WTC11 (cell line): ENCODE measurements at regions not wholly inside any gene's neighbourhood (a gene's known extent, or its start where the extent isn't known, plus 50 kb on each side); places are given as distances from the start of the nearest gene placed in this dataset.

Experiments used
- ATAC-seq: fragments of 200-7000 bp; cut with Tn5 transposase; 2 replicates; pipeline ENCODE4 v1.10.0; 2021; ENCODE audit warnings: mild to moderate bottlenecking, moderate library complexity
- CTCF ChIA-PET: fragments of 300-600 bp; sonication (Branson Sonifier 250); formaldehyde crosslinking; loops from one replicate; lab custom pipeline; 2021; ENCODE audit warnings: antibody characterized with exemption; lab: Charles Lee
- POLR2A ChIA-PET: fragments of 350-600 bp; sonication (Branson Sonifier 250); formaldehyde crosslinking; loops from one replicate; lab custom pipeline; 2021; ENCODE audit warnings: antibody characterized with exemption; lab: Charles Lee
- DNase-seq: peaks from one replicate; pipeline ENCODE4 v3.0.0; 2021; ENCODE audit warnings: low spot score
- H3K27ac Mint-ChIP-seq: 2 replicates; pipeline ENCODE4 v1.8.0; 2021; ENCODE audit warnings: mixed read lengths
- H3K27me3 Mint-ChIP-seq: 2 replicates; pipeline ENCODE4 v1.8.0; 2021; ENCODE audit warnings: low read depth, mild to moderate bottlenecking, moderate library complexity, mixed read lengths
- H3K36me3 Mint-ChIP-seq: 2 replicates; pipeline ENCODE4 v1.8.0; 2021; ENCODE audit warnings: mixed read lengths
- H3K4me1 Mint-ChIP-seq: 2 replicates; pipeline ENCODE4 v1.8.0; 2022; ENCODE audit warnings: mixed read lengths
- H3K4me3 Mint-ChIP-seq: 2 replicates; pipeline ENCODE4 v1.8.0; 2021; ENCODE audit warnings: mild to moderate bottlenecking, moderate library complexity, mixed read lengths
- H3K9me3 Mint-ChIP-seq: 2 replicates; pipeline ENCODE4 v1.8.0; 2021; ENCODE audit warnings: mixed read lengths
- ATF2 ChIP-seq: sonication (generic); formaldehyde crosslinking; IDR thresholded peaks from 2 replicates; pipeline ENCODE4 v1.8.1; 2022; ENCODE audit warnings: low read depth, missing genetic modification reagents, borderline replicate concordance
- E2F5 ChIP-seq: sonication (generic); formaldehyde crosslinking; IDR thresholded peaks from 2 replicates; pipeline ENCODE4 v1.8.1; 2022; ENCODE audit warnings: mild to moderate bottlenecking, moderate library complexity, missing genetic modification reagents
- EMX1 ChIP-seq: fragments of 250-450 bp; sonication (Bioruptor Pico); IDR thresholded peaks from 2 replicates; pipeline ENCODE4 v1.8.0; 2021; ENCODE audit warnings: mild to moderate bottlenecking
- FOXP1 ChIP-seq: sonication (generic); formaldehyde crosslinking; IDR thresholded peaks from 2 replicates; pipeline ENCODE4 v1.8.0; 2022; ENCODE audit warnings: missing genetic modification reagents, mild to moderate bottlenecking, moderate library complexity, borderline replicate concordance
- JAZF1 ChIP-seq: fragments of 250-450 bp; sonication (Bioruptor Pico); IDR thresholded peaks from 2 replicates; pipeline ENCODE4 v1.9.0; 2021; ENCODE audit warnings: moderate library complexity, mild to moderate bottlenecking, inconsistent platforms
- RORB ChIP-seq: fragments of 250-450 bp; sonication (Bioruptor Pico); IDR thresholded peaks from 2 replicates; pipeline ENCODE4 v1.9.0; 2021; ENCODE audit warnings: mild to moderate bottlenecking
- TEAD4 ChIP-seq: sonication (generic); formaldehyde crosslinking; IDR thresholded peaks from 2 replicates; pipeline ENCODE4 v1.8.0; 2022; ENCODE audit warnings: mild to moderate bottlenecking, missing genetic modification reagents
- TP53 ChIP-seq: sonication (generic); formaldehyde crosslinking; IDR thresholded peaks from 2 replicates; pipeline ENCODE4 v1.8.1; 2023; ENCODE audit warnings: mild to moderate bottlenecking, missing genetic modification reagents
- USF1 ChIP-seq: sonication (generic); formaldehyde crosslinking; IDR thresholded peaks from 2 replicates; pipeline ENCODE4 v1.8.0; 2022; ENCODE audit warnings: mild to moderate bottlenecking, missing genetic modification reagents
- ZBTB43 ChIP-seq: sonication (generic); formaldehyde crosslinking; IDR thresholded peaks from 2 replicates; pipeline ENCODE4 v1.8.1; 2023; ENCODE audit warnings: mild to moderate bottlenecking, missing genetic modification reagents
- ZMAT4 ChIP-seq: fragments of 250-450 bp; sonication (Bioruptor Pico); IDR thresholded peaks from 2 replicates; pipeline ENCODE4 v1.9.0; 2021; ENCODE audit warnings: mild to moderate bottlenecking
- ZNF121 ChIP-seq: sonication (generic); formaldehyde crosslinking; IDR thresholded peaks from 2 replicates; pipeline ENCODE4 v1.8.0; 2023; ENCODE audit warnings: missing genetic modification reagents
- ZNF232 ChIP-seq: sonication (generic); formaldehyde crosslinking; IDR thresholded peaks from 2 replicates; pipeline ENCODE4 v1.8.0; 2022; ENCODE audit warnings: mild to moderate bottlenecking, missing genetic modification reagents
- ZNF317 ChIP-seq: sonication (generic); formaldehyde crosslinking; IDR thresholded peaks from 2 replicates; pipeline ENCODE4 v1.8.1; 2023; ENCODE audit warnings: low read depth, mild to moderate bottlenecking, moderate library complexity, missing genetic modification reagents, borderline replicate concordance
- ZNF416 ChIP-seq: fragments of 250-450 bp; sonication (Bioruptor Pico); IDR thresholded peaks from 2 replicates; pipeline ENCODE4 v1.9.0; 2021; ENCODE audit warnings: mild to moderate bottlenecking, inconsistent platforms
- TF ChIP-seq, protein P1 (sequence below): sonication (generic); formaldehyde crosslinking; IDR thresholded peaks from 2 replicates; pipeline ENCODE4 v1.8.1; 2023; ENCODE audit warnings: mild to moderate bottlenecking, missing genetic modification reagents, borderline replicate concordance
- TF ChIP-seq, protein P2 (sequence below): fragments of 250-450 bp; sonication (Bioruptor Pico); IDR thresholded peaks from 2 replicates; pipeline ENCODE4 v1.9.0; 2021; ENCODE audit warnings: mild to moderate bottlenecking, borderline replicate concordance
- TF ChIP-seq, protein P3 (sequence below): sonication (generic); formaldehyde crosslinking; IDR thresholded peaks from 2 replicates; pipeline ENCODE4 v1.8.1; 2023; ENCODE audit warnings: mild to moderate bottlenecking, moderate library complexity, missing genetic modification reagents

DNA sequence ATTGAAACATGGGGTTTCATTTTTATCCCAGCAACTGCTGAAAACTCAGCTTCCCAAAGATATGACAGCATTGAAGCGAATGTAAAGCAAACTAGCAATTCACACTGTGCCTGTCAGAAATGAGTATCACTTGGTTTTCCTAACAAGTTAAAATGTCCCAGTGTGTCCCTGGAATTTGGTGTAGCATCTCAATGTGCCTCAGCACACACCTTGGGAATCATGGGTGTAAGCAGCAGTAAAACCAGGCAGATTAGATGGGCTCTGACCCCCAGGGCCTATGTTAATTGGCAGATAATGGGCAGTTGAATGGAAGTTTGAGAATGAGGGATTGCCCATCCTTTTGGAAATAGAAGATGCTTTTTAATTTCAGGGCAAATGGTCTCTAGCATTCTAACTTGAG lies 784.9 kb upstream of the LRRC4C start:
- Mint-ChIP-seq H3K36me3 (no peaks in the 10 kb centered on the region), H3K4me1 (peaks cover 29% of the 10 kb centered on the region), H3K4me3 (no peak overlapping the region), H3K27me3 (peaks cover 6% of the 10 kb centered on the region; the same call in 1 of the 2 replicates), H3K9me3 (no peaks in the 10 kb centered on the region), H3K27ac (peak overlapping the region; percentile 79; the same call in 1 of the 2 replicates)
- CTCF ChIA-PET, result no interaction called here
- TF ChIP-seq, protein P1, sequence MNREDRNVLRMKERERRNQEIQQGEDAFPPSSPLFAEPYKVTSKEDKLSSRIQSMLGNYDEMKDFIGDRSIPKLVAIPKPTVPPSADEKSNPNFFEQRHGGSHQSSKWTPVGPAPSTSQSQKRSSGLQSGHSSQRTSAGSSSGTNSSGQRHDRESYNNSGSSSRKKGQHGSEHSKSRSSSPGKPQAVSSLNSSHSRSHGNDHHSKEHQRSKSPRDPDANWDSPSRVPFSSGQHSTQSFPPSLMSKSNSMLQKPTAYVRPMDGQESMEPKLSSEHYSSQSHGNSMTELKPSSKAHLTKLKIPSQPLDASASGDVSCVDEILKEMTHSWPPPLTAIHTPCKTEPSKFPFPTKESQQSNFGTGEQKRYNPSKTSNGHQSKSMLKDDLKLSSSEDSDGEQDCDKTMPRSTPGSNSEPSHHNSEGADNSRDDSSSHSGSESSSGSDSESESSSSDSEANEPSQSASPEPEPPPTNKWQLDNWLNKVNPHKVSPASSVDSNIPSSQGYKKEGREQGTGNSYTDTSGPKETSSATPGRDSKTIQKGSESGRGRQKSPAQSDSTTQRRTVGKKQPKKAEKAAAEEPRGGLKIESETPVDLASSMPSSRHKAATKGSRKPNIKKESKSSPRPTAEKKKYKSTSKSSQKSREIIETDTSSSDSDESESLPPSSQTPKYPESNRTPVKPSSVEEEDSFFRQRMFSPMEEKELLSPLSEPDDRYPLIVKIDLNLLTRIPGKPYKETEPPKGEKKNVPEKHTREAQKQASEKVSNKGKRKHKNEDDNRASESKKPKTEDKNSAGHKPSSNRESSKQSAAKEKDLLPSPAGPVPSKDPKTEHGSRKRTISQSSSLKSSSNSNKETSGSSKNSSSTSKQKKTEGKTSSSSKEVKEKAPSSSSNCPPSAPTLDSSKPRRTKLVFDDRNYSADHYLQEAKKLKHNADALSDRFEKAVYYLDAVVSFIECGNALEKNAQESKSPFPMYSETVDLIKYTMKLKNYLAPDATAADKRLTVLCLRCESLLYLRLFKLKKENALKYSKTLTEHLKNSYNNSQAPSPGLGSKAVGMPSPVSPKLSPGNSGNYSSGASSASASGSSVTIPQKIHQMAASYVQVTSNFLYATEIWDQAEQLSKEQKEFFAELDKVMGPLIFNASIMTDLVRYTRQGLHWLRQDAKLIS (CRISPR knock-in tag), result no peak
- no peak for TF ChIP-seq ZNF317 (CRISPR knock-in tag)
- TF ChIP-seq ZMAT4, result no peak
- POLR2A ChIA-PET, result no interaction called here
- ATAC-seq (peak; percentile 65), DNase-seq (no peak)

DNA sequence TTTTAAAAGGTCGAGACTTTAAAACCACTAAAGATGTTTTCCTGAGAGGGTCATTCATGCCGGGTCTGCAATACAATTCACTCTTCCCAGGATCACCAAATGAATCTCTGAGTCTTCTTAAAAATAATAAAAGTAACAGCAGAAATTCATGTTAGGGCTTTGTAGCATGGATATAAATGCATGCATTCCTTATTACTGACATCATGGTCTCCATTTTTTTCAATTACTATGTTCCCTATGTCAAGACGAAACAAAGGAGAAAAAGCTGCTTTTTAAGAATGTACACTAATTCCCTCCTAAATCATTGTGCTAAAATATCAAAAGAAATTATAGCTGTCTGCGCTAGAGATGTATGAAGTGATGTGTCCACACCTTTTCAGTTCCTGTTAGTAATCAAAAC lies 789.9 kb upstream of the LRRC4C start:
- DNase-seq (no peak), ATAC-seq (no peak)
- Mint-ChIP-seq H3K9me3 (peaks cover 11% of the 10 kb centered on the region), H3K27ac (no peak overlapping the region), H3K36me3 (peaks cover 5% of the 10 kb centered on the region), H3K4me3 (no peak overlapping the region), H3K27me3 (no peaks in the 10 kb centered on the region), H3K4me1 (peaks cover 6% of the 10 kb centered on the region)
- ChIA-PET POLR2A (no interaction called here), CTCF (no interaction called here)
- TF ChIP-seq FOXP1 (CRISPR knock-in tag) (no peak), ZBTB43 (no peak), USF1 (CRISPR knock-in tag) (no peak)
- TF ChIP-seq, protein P2, sequence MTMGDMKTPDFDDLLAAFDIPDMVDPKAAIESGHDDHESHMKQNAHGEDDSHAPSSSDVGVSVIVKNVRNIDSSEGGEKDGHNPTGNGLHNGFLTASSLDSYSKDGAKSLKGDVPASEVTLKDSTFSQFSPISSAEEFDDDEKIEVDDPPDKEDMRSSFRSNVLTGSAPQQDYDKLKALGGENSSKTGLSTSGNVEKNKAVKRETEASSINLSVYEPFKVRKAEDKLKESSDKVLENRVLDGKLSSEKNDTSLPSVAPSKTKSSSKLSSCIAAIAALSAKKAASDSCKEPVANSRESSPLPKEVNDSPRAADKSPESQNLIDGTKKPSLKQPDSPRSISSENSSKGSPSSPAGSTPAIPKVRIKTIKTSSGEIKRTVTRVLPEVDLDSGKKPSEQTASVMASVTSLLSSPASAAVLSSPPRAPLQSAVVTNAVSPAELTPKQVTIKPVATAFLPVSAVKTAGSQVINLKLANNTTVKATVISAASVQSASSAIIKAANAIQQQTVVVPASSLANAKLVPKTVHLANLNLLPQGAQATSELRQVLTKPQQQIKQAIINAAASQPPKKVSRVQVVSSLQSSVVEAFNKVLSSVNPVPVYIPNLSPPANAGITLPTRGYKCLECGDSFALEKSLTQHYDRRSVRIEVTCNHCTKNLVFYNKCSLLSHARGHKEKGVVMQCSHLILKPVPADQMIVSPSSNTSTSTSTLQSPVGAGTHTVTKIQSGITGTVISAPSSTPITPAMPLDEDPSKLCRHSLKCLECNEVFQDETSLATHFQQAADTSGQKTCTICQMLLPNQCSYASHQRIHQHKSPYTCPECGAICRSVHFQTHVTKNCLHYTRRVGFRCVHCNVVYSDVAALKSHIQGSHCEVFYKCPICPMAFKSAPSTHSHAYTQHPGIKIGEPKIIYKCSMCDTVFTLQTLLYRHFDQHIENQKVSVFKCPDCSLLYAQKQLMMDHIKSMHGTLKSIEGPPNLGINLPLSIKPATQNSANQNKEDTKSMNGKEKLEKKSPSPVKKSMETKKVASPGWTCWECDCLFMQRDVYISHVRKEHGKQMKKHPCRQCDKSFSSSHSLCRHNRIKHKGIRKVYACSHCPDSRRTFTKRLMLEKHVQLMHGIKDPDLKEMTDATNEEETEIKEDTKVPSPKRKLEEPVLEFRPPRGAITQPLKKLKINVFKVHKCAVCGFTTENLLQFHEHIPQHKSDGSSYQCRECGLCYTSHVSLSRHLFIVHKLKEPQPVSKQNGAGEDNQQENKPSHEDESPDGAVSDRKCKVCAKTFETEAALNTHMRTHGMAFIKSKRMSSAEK (CRISPR knock-in tag), result no peak

DNA sequence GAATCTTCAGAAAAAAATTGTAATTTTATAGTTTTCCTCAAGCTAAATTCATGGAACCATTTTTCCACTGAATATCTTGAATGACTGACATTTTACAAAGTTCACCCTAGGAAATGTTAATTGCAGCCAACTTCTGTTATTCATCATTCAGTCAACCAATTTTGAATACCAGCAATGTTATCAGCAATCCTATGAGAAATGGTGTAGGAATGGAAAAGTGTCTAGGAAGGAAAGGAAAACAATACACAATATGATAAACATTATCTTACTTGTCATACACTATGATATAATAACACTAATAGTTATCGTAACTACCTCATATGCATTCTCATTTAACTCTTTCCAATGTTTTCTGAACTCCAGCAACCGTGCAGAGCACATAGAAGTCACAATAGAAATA lies 790.5 kb upstream of the LRRC4C start:
- Mint-ChIP-seq H3K36me3 (peaks cover 5% of the 10 kb centered on the region), H3K27ac (no peak overlapping the region), H3K9me3 (peaks cover 14% of the 10 kb centered on the region), H3K4me3 (no peak overlapping the region), H3K27me3 (no peaks in the 10 kb centered on the region), H3K4me1 (peaks cover under 1% of the 10 kb centered on the region)
- ATAC-seq (no peak), DNase-seq (no peak)
- CTCF ChIA-PET, result no interaction called here
- POLR2A ChIA-PET, result no interaction called here
- TF ChIP-seq E2F5 (no peak), TEAD4 (CRISPR knock-in tag) (no peak), ATF2 (CRISPR knock-in tag) (no peak), ZNF232 (CRISPR knock-in tag) (no peak), ZNF121 (CRISPR knock-in tag) (no peak), RORB (CRISPR knock-in tag) (no peak), JAZF1 (CRISPR knock-in tag) (no peak), EMX1 (CRISPR knock-in tag) (no peak), TP53 (CRISPR knock-in tag) (no peak), ZNF416 (CRISPR knock-in tag) (no peak)
- TF ChIP-seq, protein P3, sequence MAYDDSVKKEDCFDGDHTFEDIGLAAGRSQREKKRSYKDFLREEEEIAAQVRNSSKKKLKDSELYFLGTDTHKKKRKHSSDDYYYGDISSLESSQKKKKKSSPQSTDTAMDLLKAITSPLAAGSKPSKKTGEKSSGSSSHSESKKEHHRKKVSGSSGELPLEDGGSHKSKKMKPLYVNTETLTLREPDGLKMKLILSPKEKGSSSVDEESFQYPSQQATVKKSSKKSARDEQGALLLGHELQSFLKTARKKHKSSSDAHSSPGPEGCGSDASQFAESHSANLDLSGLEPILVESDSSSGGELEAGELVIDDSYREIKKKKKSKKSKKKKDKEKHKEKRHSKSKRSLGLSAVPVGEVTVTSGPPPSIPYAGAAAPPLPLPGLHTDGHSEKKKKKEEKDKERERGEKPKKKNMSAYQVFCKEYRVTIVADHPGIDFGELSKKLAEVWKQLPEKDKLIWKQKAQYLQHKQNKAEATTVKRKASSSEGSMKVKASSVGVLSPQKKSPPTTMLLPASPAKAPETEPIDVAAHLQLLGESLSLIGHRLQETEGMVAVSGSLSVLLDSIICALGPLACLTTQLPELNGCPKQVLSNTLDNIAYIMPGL (CRISPR knock-in tag), result no peak
